IMR-90 (cell line): ENCODE measurements at regions not wholly inside any gene's neighbourhood (a gene's known extent, or its start where the extent isn't known, plus 50 kb on each side); places are given as distances from the start of the nearest gene placed in this dataset.

Source experiments
- ATAC-seq: fragments of 200-7000 bp; cut with Tn5 transposase; 2 replicates; pipeline ENCODE4 v1.9.1; 2020; ENCODE audit warnings: low read depth, mild to moderate bottlenecking, moderate library complexity
- BruUV-seq: library from RNA; stranded (reverse); fragments of 400-500 nt; replicated peaks from 2 replicates; lab custom pipeline; 2021; lab: Mats Ljungman, UMichigan
- CTCF ChIA-PET: fragments of 300-600 bp; formaldehyde crosslinking; extraction: SDS; loops from one replicate; lab custom pipeline; 2021; ENCODE audit warnings: antibody characterized with exemption; lab: Yijun Ruan, JAX
- POLR2A ChIA-PET: fragments of 300-600 bp; sonication (Branson Sonifier 250); formaldehyde crosslinking; loops from one replicate; lab custom pipeline; 2022; ENCODE audit warnings: antibody characterized with exemption; ENCODE audit not compliant: unreplicated experiment; lab: Charles Lee
- DNase-seq: peaks from one replicate; pipeline ENCODE4 v3.0.0; 2013
- H2AFZ ChIP-seq: replicated peaks from 2 replicates; pipeline ENCODE3; 2013; ENCODE audit warnings: low read length, mild to moderate bottlenecking; ENCODE audit not compliant: poor library complexity
- H2AK5ac ChIP-seq: 2 replicates; pipeline ENCODE4 v1.6.1; 2013; ENCODE audit warnings: low read depth, low read length, inconsistent platforms
- H2AK9ac ChIP-seq: replicated peaks from 2 replicates; pipeline ENCODE3; 2013; ENCODE audit warnings: mild to moderate bottlenecking, low read depth, low read length, moderate library complexity; ENCODE audit not compliant: poor library complexity
- H2BK120ac ChIP-seq: 2 replicates; pipeline ENCODE4 v1.6.1; 2013; ENCODE audit warnings: low read depth, low read length, inconsistent platforms
- H2BK15ac ChIP-seq: 3 replicates; pipeline ENCODE4 v1.6.1; 2013; ENCODE audit warnings: low read depth, low read length, inconsistent platforms
- H2BK20ac ChIP-seq: 2 replicates; pipeline ENCODE4 v1.6.1; 2013; ENCODE audit warnings: low read depth, mild to moderate bottlenecking, inconsistent platforms, low read length, moderate library complexity
- H2BK5ac ChIP-seq: 2 replicates; pipeline ENCODE4 v1.6.1; 2013; ENCODE audit warnings: mild to moderate bottlenecking, low read depth, low read length, inconsistent platforms; ENCODE audit not compliant: poor library complexity, severe bottlenecking
- H3K14ac ChIP-seq: replicated peaks from 2 replicates; pipeline ENCODE4 v1.6.1; 2013; ENCODE audit warnings: low read depth, low read length, inconsistent platforms
- H3K18ac ChIP-seq: 2 replicates; pipeline ENCODE4 v1.6.1; 2013; ENCODE audit warnings: low read depth, low read length, control low read depth
- H3K23ac ChIP-seq: 2 replicates; pipeline ENCODE4 v1.6.1; 2013; ENCODE audit warnings: low read depth, low read length, inconsistent platforms
- H3K27ac ChIP-seq: 2 replicates; pipeline ENCODE4 v1.5.1; 2013; ENCODE audit warnings: mild to moderate bottlenecking, control low read depth, low read length; ENCODE audit not compliant: insufficient read depth
- H3K27me3 ChIP-seq: 2 replicates; pipeline ENCODE4 v1.6.1; 2013; ENCODE audit warnings: low read length; ENCODE audit not compliant: control insufficient read depth, insufficient read depth
- H3K36me3 ChIP-seq: 2 replicates; pipeline ENCODE4 v1.6.1; 2013; ENCODE audit warnings: low read length, mixed read lengths; ENCODE audit not compliant: control insufficient read depth, insufficient read depth
- H3K4ac ChIP-seq: 2 replicates; pipeline ENCODE4 v1.6.1; 2013; ENCODE audit warnings: low read depth, low read length, inconsistent platforms
- H3K4me1 ChIP-seq: 2 replicates; pipeline ENCODE4 v1.6.1; 2013; ENCODE audit warnings: low read length, mixed read lengths; ENCODE audit not compliant: control insufficient read depth, insufficient read depth
- H3K4me2 ChIP-seq: 2 replicates; pipeline ENCODE4 v1.6.1; 2013; ENCODE audit warnings: low read depth, mild to moderate bottlenecking, control low read depth, low read length, moderate library complexity
- H3K4me3 ChIP-seq: 2 replicates; pipeline ENCODE4 v1.5.1; 2013; ENCODE audit warnings: low read depth, mild to moderate bottlenecking, control low read depth, low read length, moderate library complexity; ENCODE audit not compliant: insufficient read depth
- H3K56ac ChIP-seq: 2 replicates; pipeline ENCODE4 v1.6.1; 2013; ENCODE audit warnings: low read length, inconsistent platforms; ENCODE audit not compliant: insufficient read depth; ENCODE audit errors: extremely low read depth
- H3K79me1 ChIP-seq, 2 experiments: 2 replicates each; pipeline ENCODE4 v1.6.1; 2013; ENCODE audit warnings: low read length in 2 of 2, inconsistent platforms in 1 of 2, low read depth in 1 of 2
- H3K9ac ChIP-seq: 2 replicates; pipeline ENCODE4 v1.6.1; 2013; ENCODE audit warnings: low read depth, low read length, control low read depth
- H3K9me1 ChIP-seq: 2 replicates; pipeline ENCODE4 v1.6.1; 2013; ENCODE audit warnings: low read length, inconsistent platforms; ENCODE audit not compliant: insufficient read depth
- H3K9me3 ChIP-seq: 2 replicates; pipeline ENCODE4 v1.6.1; 2013; ENCODE audit warnings: low read length; ENCODE audit not compliant: control insufficient read depth, insufficient read depth
- H4K20me1 ChIP-seq: 2 replicates; pipeline ENCODE4 v1.6.1; 2013; ENCODE audit warnings: low read length, inconsistent platforms; ENCODE audit not compliant: insufficient read depth
- H4K5ac ChIP-seq: 2 replicates; pipeline ENCODE4 v1.6.1; 2013; ENCODE audit warnings: mild to moderate bottlenecking, low read depth, low read length, control low read depth
- H4K8ac ChIP-seq, 2 experiments: 2 replicates each; pipeline ENCODE4 v1.6.1; 2013; ENCODE audit warnings: low read depth in 2 of 2, low read length in 2 of 2, control low read depth in 1 of 2, inconsistent platforms in 1 of 2
- H4K91ac ChIP-seq: 2 replicates; pipeline ENCODE4 v1.6.1; 2013; ENCODE audit warnings: low read depth, low read length, inconsistent platforms; ENCODE audit not compliant: insufficient read depth
- SMC3 ChIP-seq: fragments of 150-350 bp; IDR thresholded peaks from 2 replicates; pipeline ENCODE4 v1.6.1; 2016; ENCODE audit warnings: low read depth, mild to moderate bottlenecking, antibody characterized with exemption, low read length, moderate library complexity
- WGBS, 2 experiments: methylation state at CpG; one replicate each; pipeline versions ENCODE4 v1.1.5 to v1.1.7; 2013; ENCODE audit warnings: missing lambda C conversion rate in 2 of 2; ENCODE audit not compliant: insufficient read length in 1 of 2; ENCODE audit errors: extremely low coverage in 2 of 2; 5-methylcytosine and 5-hydroxymethylcytosine counted together
- dilution Hi-C: fragments of 300-500 bp; cut with HindIII; formaldehyde crosslinking; loops from one replicate; pipeline ENCODE4 v1.14.3; 2018; ENCODE audit warnings: low sequenced_read_pairs; ENCODE audit not compliant: unreplicated experiment
- in situ Hi-C: fragments of 300-500 bp; cut with MboI; formaldehyde crosslinking; loops from 3 replicates; pipeline ENCODE4 v1.14.3; 2019; ENCODE audit warnings: low sequenced_read_pairs, inconsistent platforms, mixed read lengths
- intact Hi-C: fragments of 100-400 bp; cut with micrococcal nuclease; formaldehyde crosslinking; loops from 2 replicates; pipeline ENCODE4 v1.10.0; 2022

DNA sequence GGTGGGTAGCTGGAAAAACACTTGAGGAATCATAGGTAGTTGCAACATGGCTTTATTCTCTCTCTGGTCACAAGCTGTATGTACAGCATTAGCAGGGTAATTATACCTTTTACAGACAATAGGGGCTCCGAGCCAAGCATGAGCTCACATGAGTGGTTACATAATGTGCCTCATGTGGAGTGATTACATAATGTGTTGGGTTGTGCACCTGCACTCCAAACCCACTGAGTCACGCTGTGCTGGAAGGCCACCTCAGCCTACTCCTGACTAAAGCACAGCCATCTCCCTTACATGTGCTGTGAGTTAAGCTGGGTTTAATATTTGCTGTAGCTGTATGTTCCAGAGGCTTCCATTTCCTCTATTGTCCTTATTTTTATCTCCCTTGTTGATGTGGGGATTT is 348.7 kb upstream of the SEMA3C start:
- WGBS, 2 experiments = no CpG with 5 or more reads among the region's 2 CpGs
- H2AK5ac ChIP-seq = no peak overlapping the region; the same call in 1 of the 2 replicates
- dilution Hi-C loops (no loop called here), in situ Hi-C loops (no loop called here), intact Hi-C loops (no loop called here)
- no peak overlapping the region for H3K4me3 ChIP-seq
- H2AK9ac ChIP-seq = no peak overlapping the region
- ATAC-seq (no peak), DNase-seq (peak; percentile 43)
- H3K9me3 ChIP-seq = peaks cover 2% of the 10 kb centered on the region; the same call in 1 of the 2 replicates
- ChIA-PET POLR2A (no interaction called here), CTCF (no interaction called here)
- no peak overlapping the region for H4K91ac ChIP-seq
- no peak overlapping the region for H2BK20ac ChIP-seq
- H4K5ac ChIP-seq = no peak overlapping the region
- no TSS peak for BruUV-seq
- H3K23ac ChIP-seq = no peak overlapping the region
- no peak overlapping the region for H3K18ac ChIP-seq
- no peaks in the 10 kb centered on the region for H3K36me3 ChIP-seq
- H2AFZ ChIP-seq = no peak overlapping the region
- H2BK120ac ChIP-seq = no peak overlapping the region
- no peaks in the 10 kb centered on the region for H3K4me1 ChIP-seq
- H3K56ac ChIP-seq = no peak overlapping the region
- no peaks in the 10 kb centered on the region for H3K27me3 ChIP-seq
- no peak overlapping the region for H2BK15ac ChIP-seq
- H3K9ac ChIP-seq = no peak overlapping the region
- H3K4me2 ChIP-seq = no peak overlapping the region
- no peak for TF ChIP-seq SMC3
- no peak overlapping the region for H3K4ac ChIP-seq
- no peak overlapping the region for H4K8ac ChIP-seq
- no peaks in the 10 kb centered on the region for H4K20me1 ChIP-seq
- no peak overlapping the region for H2BK5ac ChIP-seq
- no peaks in the 10 kb centered on the region for H3K79me1 ChIP-seq
- peaks cover 4% of the 10 kb centered on the region; the same call in 1 of the 2 replicates for H3K9me1 ChIP-seq
- H3K14ac ChIP-seq = no peak overlapping the region
- H3K27ac ChIP-seq = no peak overlapping the region
